ENCODE measurements at regions not wholly inside any gene's neighbourhood (a gene's known extent, or its start where the extent isn't known, plus 50 kb on each side); places are given as distances from the start of the nearest gene placed in this dataset.

- Histone ChIP-seq H3K27ac (ENCODE audit: low read depth in 1 of 2, low read length in 1 of 2) (no peak overlapping the region), H3K27me3 (ENCODE audit: control insufficient read depth in 3 of 3, insufficient read depth in 3 of 3, low read length in 2 of 3) (no peaks in the 10 kb centered on the region), H3K4me3 (no peak overlapping the region), H3K4me1 (ENCODE audit: control insufficient read depth in 5 of 5, insufficient read depth in 5 of 5, low read length in 5 of 5) (peaks cover 0 to 14% (median 0%) of the 10 kb centered on the region in 5 donors), H3K9me3 (ENCODE audit: control insufficient read depth in 4 of 4, insufficient read depth in 3 of 4, low read length in 3 of 4) (peaks cover 0 to 1% (median 0%) of the 10 kb centered on the region in 4 donors), H3K36me3 (ENCODE audit: control insufficient read depth in 4 of 4, insufficient read depth in 4 of 4, low read length in 4 of 4) (no peaks in the 10 kb centered on the region), H3K9ac (ENCODE audit: insufficient read depth in 1 of 2, low read length in 2 of 2) (no peak overlapping the region)
- WGBS, 2 donors: 61 to 62% methylated on average over 7 of the region's 7 CpGs
- no peak for ATAC-seq (ENCODE audit: insufficient read depth, low FRiP score)
- DNase-seq: peak; percentile 49 to 79 (median 74)
- no peak for TF ChIP-seq CTCF (IDR thresholded peaks at IDR 0.05; ENCODE audit: control extremely low read depth, extremely low read depth)
Measured at GRCh38 chr21:38938343-38938742, 132.6 kb downstream of the ETS2 start.

GRCh38 chr21:38937844-38938243 is 132.1 kb downstream of the ETS2 start:
- TF ChIP-seq CTCF (IDR thresholded peaks at IDR 0.05; ENCODE audit: control extremely low read depth, extremely low read depth): no peak
- Histone ChIP-seq H3K27me3 (ENCODE audit: control insufficient read depth in 3 of 3, insufficient read depth in 3 of 3, low read length in 2 of 3) (no peaks in the 10 kb centered on the region), H3K27ac (ENCODE audit: low read depth in 1 of 2, low read length in 1 of 2) (no peak overlapping the region), H3K4me3 (no peak overlapping the region), H3K4me1 (ENCODE audit: control insufficient read depth in 5 of 5, insufficient read depth in 5 of 5, low read length in 5 of 5) (peaks cover 0 to 16% (median 0%) of the 10 kb centered on the region in 5 donors), H3K9me3 (ENCODE audit: control insufficient read depth in 4 of 4, insufficient read depth in 3 of 4, low read length in 3 of 4) (peaks cover 0 to 1% (median 0%) of the 10 kb centered on the region in 4 donors), H3K9ac (ENCODE audit: insufficient read depth in 1 of 2, low read length in 2 of 2) (no peak overlapping the region), H3K36me3 (ENCODE audit: control insufficient read depth in 4 of 4, insufficient read depth in 4 of 4, low read length in 4 of 4) (no peaks in the 10 kb centered on the region)
- no peak for DNase-seq
- ATAC-seq (ENCODE audit: insufficient read depth, low FRiP score): no peak
- 69 to 72% methylated on average over 3 of the region's 3 CpGs for WGBS, 2 donors

GRCh38 chr21:38937286-38937790 is 131.6 kb downstream of the ETS2 start:
- ATAC-seq (ENCODE audit: insufficient read depth, low FRiP score) (no peak), DNase-seq (no peak)
- no peak for TF ChIP-seq CTCF (IDR thresholded peaks at IDR 0.05; ENCODE audit: control extremely low read depth, extremely low read depth)
- no peaks in the 10 kb centered on the region for H3K27me3 ChIP-seq (ENCODE audit: control insufficient read depth in 3 of 3, insufficient read depth in 3 of 3, low read length in 2 of 3)
- peaks cover 0 to 1% (median 0%) of the 10 kb centered on the region in 4 donors for H3K9me3 ChIP-seq (ENCODE audit: control insufficient read depth in 4 of 4, insufficient read depth in 3 of 4, low read length in 3 of 4)
- H3K4me3 ChIP-seq: no peak overlapping the region
- H3K4me1 ChIP-seq (ENCODE audit: control insufficient read depth in 5 of 5, insufficient read depth in 5 of 5, low read length in 5 of 5): peaks cover 0 to 18% (median 0%) of the 10 kb centered on the region in 5 donors
- no peaks in the 10 kb centered on the region for H3K36me3 ChIP-seq (ENCODE audit: control insufficient read depth in 4 of 4, insufficient read depth in 4 of 4, low read length in 4 of 4)
- WGBS, 2 donors: 94 to 96% methylated on average over 4 of the region's 4 CpGs
- no peak overlapping the region for H3K9ac ChIP-seq (ENCODE audit: insufficient read depth in 1 of 2, low read length in 2 of 2)
- H3K27ac ChIP-seq (ENCODE audit: low read depth in 1 of 2, low read length in 1 of 2): no peak overlapping the region

GRCh38 chr21:38936240-38936639 is 130.5 kb downstream of the ETS2 start:
- Histone ChIP-seq H3K36me3 (ENCODE audit: control insufficient read depth in 4 of 4, insufficient read depth in 4 of 4, low read length in 4 of 4) (no peaks in the 10 kb centered on the region), H3K4me1 (ENCODE audit: control insufficient read depth in 5 of 5, insufficient read depth in 5 of 5, low read length in 5 of 5) (peaks cover 0 to 27% (median 8%) of the 10 kb centered on the region in 5 donors), H3K27me3 (ENCODE audit: control insufficient read depth in 3 of 3, insufficient read depth in 3 of 3, low read length in 2 of 3) (no peaks in the 10 kb centered on the region), H3K9ac (ENCODE audit: insufficient read depth in 1 of 2, low read length in 2 of 2) (no peak overlapping the region), H3K4me3 (no peak overlapping the region), H3K27ac (ENCODE audit: low read depth in 1 of 2, low read length in 1 of 2) (no peak overlapping the region), H3K9me3 (ENCODE audit: control insufficient read depth in 4 of 4, insufficient read depth in 3 of 4, low read length in 3 of 4) (peaks cover 0 to 1% (median 0%) of the 10 kb centered on the region in 4 donors)
- ATAC-seq (ENCODE audit: insufficient read depth, low FRiP score): no peak
- WGBS, 2 donors: 68 to 82% methylated on average over 4 of the region's 4 CpGs
- TF ChIP-seq CTCF (IDR thresholded peaks at IDR 0.05; ENCODE audit: control extremely low read depth, extremely low read depth): no peak
- no peak for DNase-seq

All from lung (tissue), 11 donors.